ENCODE measurements at regions not wholly inside any gene's neighbourhood (a gene's known extent, or its start where the extent isn't known, plus 50 kb on each side); places are given as distances from the start of the nearest gene placed in this dataset.

DNA sequence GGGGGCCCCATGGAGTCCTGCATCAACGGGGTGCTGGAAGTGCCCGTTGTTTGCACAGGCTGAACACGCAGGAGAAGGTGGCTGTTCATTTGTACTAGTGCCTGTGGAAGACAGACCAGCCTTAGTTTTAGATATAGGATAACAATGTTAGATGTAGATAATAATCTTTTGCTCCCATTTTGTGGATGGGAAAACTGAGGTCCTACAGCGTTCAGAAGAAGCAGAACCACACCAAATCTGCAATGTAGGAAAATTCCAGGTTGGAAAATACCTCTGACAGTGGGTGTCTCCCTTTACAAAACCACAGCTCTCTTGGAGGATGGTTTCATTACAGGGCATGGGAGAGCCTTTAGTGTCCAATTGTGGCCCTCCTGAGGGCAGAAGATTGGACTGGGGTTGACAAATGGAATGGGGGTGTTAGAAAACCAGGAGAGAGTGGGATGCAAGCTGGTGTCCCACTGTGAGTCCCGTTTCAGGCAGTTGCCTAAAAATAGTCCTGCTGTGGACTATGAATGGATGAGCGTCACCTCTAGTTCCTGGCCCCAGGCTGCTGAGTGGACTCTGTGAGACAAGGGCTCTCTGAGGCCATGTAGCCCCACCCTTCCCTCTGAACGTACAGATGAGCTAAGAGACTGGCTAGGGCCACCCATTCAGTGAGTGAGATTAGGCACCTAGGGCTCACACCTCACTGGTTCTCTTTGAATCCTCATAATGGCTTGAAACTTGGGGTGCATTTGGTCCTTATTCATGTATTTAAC lies 508.8 kb downstream of the MN1 start:
- TF ChIP-seq, protein P1, sequence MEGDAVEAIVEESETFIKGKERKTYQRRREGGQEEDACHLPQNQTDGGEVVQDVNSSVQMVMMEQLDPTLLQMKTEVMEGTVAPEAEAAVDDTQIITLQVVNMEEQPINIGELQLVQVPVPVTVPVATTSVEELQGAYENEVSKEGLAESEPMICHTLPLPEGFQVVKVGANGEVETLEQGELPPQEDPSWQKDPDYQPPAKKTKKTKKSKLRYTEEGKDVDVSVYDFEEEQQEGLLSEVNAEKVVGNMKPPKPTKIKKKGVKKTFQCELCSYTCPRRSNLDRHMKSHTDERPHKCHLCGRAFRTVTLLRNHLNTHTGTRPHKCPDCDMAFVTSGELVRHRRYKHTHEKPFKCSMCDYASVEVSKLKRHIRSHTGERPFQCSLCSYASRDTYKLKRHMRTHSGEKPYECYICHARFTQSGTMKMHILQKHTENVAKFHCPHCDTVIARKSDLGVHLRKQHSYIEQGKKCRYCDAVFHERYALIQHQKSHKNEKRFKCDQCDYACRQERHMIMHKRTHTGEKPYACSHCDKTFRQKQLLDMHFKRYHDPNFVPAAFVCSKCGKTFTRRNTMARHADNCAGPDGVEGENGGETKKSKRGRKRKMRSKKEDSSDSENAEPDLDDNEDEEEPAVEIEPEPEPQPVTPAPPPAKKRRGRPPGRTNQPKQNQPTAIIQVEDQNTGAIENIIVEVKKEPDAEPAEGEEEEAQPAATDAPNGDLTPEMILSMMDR (optimal IDR thresholded peaks at IDR 0.05 in 1 of 3, IDR thresholded peaks at IDR 0.05 in 1 of 3, conservative IDR thresholded peaks at IDR 0.05 in 1 of 3; ENCODE audit: extremely low read depth in 1 of 3, insufficient read depth in 2 of 3, low read length in 3 of 3) = no peak
- TF ChIP-seq EZH2 (IDR thresholded peaks at IDR 0.05; ENCODE audit: low read length) = no peak

All from keratinocyte (primary cell).